Adipocyte (in vitro differentiated cells): ENCODE measurements at regions not wholly inside any gene's neighbourhood (a gene's known extent, or its start where the extent isn't known, plus 50 kb on each side); places are given as distances from the start of the nearest gene placed in this dataset.
"Not testable (repeated sequence)": the region's sequence is repeated elsewhere in the genome, so short reads cannot be mapped to it uniquely, and the experiment has no call there.

Experiments
- DNase-seq: peaks from one replicate; pipeline ENCODE4 v3.0.0-alpha.2; 2015; ENCODE audit warnings: low read depth
- H3K27me3 ChIP-seq: replicated peaks from 2 replicates; pipeline ENCODE4 v1.7.0; 2013; ENCODE audit warnings: mild to moderate bottlenecking, low read length, moderate library complexity; ENCODE audit not compliant: control insufficient read depth, insufficient read depth
- H3K36me3 ChIP-seq: 2 replicates; pipeline ENCODE4 v1.7.0; 2013; ENCODE audit warnings: low read length, mild to moderate bottlenecking, moderate library complexity; ENCODE audit not compliant: control insufficient read depth, insufficient read depth, severe bottlenecking
- H3K4me1 ChIP-seq: 2 replicates; pipeline ENCODE4 v1.7.0; 2013; ENCODE audit warnings: mild to moderate bottlenecking, low read length, moderate library complexity; ENCODE audit not compliant: control insufficient read depth, insufficient read depth
- H3K4me3 ChIP-seq: 2 replicates; pipeline ENCODE4 v1.7.0; 2013; ENCODE audit warnings: mild to moderate bottlenecking, low read length, moderate library complexity
- H3K9ac ChIP-seq: 2 replicates; pipeline ENCODE4 v1.7.0; 2013; ENCODE audit warnings: mild to moderate bottlenecking, low read length, moderate library complexity
- H3K9me3 ChIP-seq: 2 replicates; pipeline ENCODE4 v1.7.0; 2013; ENCODE audit warnings: mild to moderate bottlenecking, low read length, moderate library complexity; ENCODE audit not compliant: control insufficient read depth

GRCh38 chr12:67045650-67046049 lies 223.5 kb upstream of the CAND1 start:
- no peak overlapping the region for H3K9ac ChIP-seq
- H3K4me3 ChIP-seq = no peak overlapping the region
- H3K9me3 ChIP-seq = no peaks in the 10 kb centered on the region
- no peaks in the 10 kb centered on the region for H3K36me3 ChIP-seq
- no peaks in the 10 kb centered on the region for H3K27me3 ChIP-seq
- no peak for DNase-seq
- H3K4me1 ChIP-seq = peaks cover 2% of the 10 kb centered on the region

- H3K4me3 ChIP-seq = no peak overlapping the region
- no peak for DNase-seq
- H3K9me3 ChIP-seq = no peaks in the 10 kb centered on the region
- H3K9ac ChIP-seq = no peak overlapping the region
- no peaks in the 10 kb centered on the region for H3K27me3 ChIP-seq
- H3K36me3 ChIP-seq = no peaks in the 10 kb centered on the region
- peaks cover 2% of the 10 kb centered on the region for H3K4me1 ChIP-seq
These were observed 223.1 kb upstream of the CAND1 start for GRCh38 chr12:67046062-67046461.

- no peaks in the 10 kb centered on the region for H3K36me3 ChIP-seq
- H3K4me1 ChIP-seq = no peaks in the 10 kb centered on the region
- H3K4me3 ChIP-seq = no peak overlapping the region
- H3K27me3 ChIP-seq = no peaks in the 10 kb centered on the region
- H3K9me3 ChIP-seq = no peaks in the 10 kb centered on the region
- H3K9ac ChIP-seq = no peak overlapping the region
- DNase-seq = no peak
These were observed 221.5 kb upstream of the CAND1 start for GRCh38 chr12:67047634-67048033.

GRCh38 chr12:67048371-67048770 lies 220.8 kb upstream of the CAND1 start:
- H3K4me1 ChIP-seq = no peaks in the 10 kb centered on the region
- peak; percentile 32 for DNase-seq
- no peaks in the 10 kb centered on the region for H3K36me3 ChIP-seq
- H3K4me3 ChIP-seq = no peak overlapping the region
- H3K9me3 ChIP-seq = no peaks in the 10 kb centered on the region
- no peak overlapping the region for H3K9ac ChIP-seq
- no peaks in the 10 kb centered on the region for H3K27me3 ChIP-seq

- DNase-seq, H3K4me3 ChIP-seq, H3K9me3 ChIP-seq, H3K4me1 ChIP-seq, H3K36me3 ChIP-seq, H3K9ac ChIP-seq, H3K27me3 ChIP-seq: not testable (repeated sequence)
These were observed 220.0 kb upstream of the CAND1 start for GRCh38 chr12:67049199-67049598.

- peak; percentile 18 for DNase-seq
- H3K27me3 ChIP-seq = no peaks in the 10 kb centered on the region
These were observed 216.2 kb upstream of the CAND1 start for GRCh38 chr12:67052981-67053380.

GRCh38 chr12:67056329-67056728 lies 212.8 kb upstream of the CAND1 start:
- Histone ChIP-seq H3K4me3 (no peak overlapping the region), H3K9ac (no peak overlapping the region), H3K27me3 (no peaks in the 10 kb centered on the region), H3K36me3 (no peaks in the 10 kb centered on the region), H3K4me1 (no peaks in the 10 kb centered on the region), H3K9me3 (no peaks in the 10 kb centered on the region)
- no peak for DNase-seq

More at GRCh38 chr12:67052981-67053380, 216.2 kb upstream of the CAND1 start:
- no peak overlapping the region for H3K9ac ChIP-seq
- H3K4me1 ChIP-seq = no peaks in the 10 kb centered on the region
- H3K4me3 ChIP-seq = no peak overlapping the region
- H3K9me3 ChIP-seq = no peaks in the 10 kb centered on the region
- no peaks in the 10 kb centered on the region for H3K36me3 ChIP-seq

GRCh38 chr12:67057072-67057471 lies 212.1 kb upstream of the CAND1 start:
- Histone ChIP-seq H3K36me3 (no peaks in the 10 kb centered on the region), H3K9me3 (no peaks in the 10 kb centered on the region), H3K9ac (no peak overlapping the region), H3K4me1 (no peaks in the 10 kb centered on the region), H3K27me3 (no peaks in the 10 kb centered on the region), H3K4me3 (no peak overlapping the region)
- no peak for DNase-seq

GRCh38 chr12:67062193-67062592 lies 207.0 kb upstream of the CAND1 start:
- no peak overlapping the region for H3K4me3 ChIP-seq
- H3K36me3 ChIP-seq = no peaks in the 10 kb centered on the region
- no peaks in the 10 kb centered on the region for H3K4me1 ChIP-seq
- H3K9me3 ChIP-seq = no peaks in the 10 kb centered on the region
- no peak overlapping the region for H3K9ac ChIP-seq
- DNase-seq = peak; percentile 4
- peaks cover 10% of the 10 kb centered on the region for H3K27me3 ChIP-seq

GRCh38 chr12:67067453-67068203 lies 201.5 kb upstream of the CAND1 start:
- Histone ChIP-seq H3K9me3 (no peaks in the 10 kb centered on the region), H3K4me3 (no peak overlapping the region), H3K27me3 (peaks cover 21% of the 10 kb centered on the region), H3K9ac (no peak overlapping the region), H3K36me3 (no peaks in the 10 kb centered on the region), H3K4me1 (peaks cover 4% of the 10 kb centered on the region)
- DNase-seq = no peak

- H3K9me3 ChIP-seq = no peaks in the 10 kb centered on the region
- no peaks in the 10 kb centered on the region for H3K36me3 ChIP-seq
- H3K9ac ChIP-seq = no peak overlapping the region
- H3K27me3 ChIP-seq = peaks cover 21% of the 10 kb centered on the region
- H3K4me3 ChIP-seq = peak overlapping the region; percentile 61
- DNase-seq = peak; percentile 38
- peaks cover 4% of the 10 kb centered on the region for H3K4me1 ChIP-seq
These were observed 200.9 kb upstream of the CAND1 start for GRCh38 chr12:67068204-67068731.
